ENCODE measurements at regions not wholly inside any gene's neighbourhood (a gene's known extent, or its start where the extent isn't known, plus 50 kb on each side); places are given as distances from the start of the nearest gene placed in this dataset.

DNA sequence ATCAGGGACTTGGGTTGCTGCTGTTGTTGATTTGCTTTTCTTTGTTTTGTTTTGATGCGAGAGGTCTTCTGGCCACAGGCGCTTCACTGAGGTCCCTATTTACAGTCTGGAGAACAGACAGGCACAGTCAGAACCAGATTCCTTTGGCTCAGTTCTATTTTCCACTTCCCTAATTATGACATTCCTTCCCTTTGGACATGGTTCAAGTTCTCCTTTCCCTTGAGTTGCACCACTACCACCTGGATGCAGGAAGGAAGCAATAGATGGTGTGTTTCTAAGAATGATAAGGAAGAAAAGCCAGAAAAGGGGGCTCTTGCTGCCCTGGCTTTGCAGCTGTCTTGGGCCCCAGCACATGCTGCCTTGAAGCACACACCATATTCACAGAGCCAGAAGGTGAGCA, 160.6 kb downstream of the MAF start:
- Mint-ChIP-seq H3K27me3 (peaks cover 6% of the 10 kb centered on the region), H3K36me3 (ENCODE audit: low read depth) (no peaks in the 10 kb centered on the region), H3K27ac (no peak overlapping the region), H3K9me3 (no peaks in the 10 kb centered on the region), H3K4me1 (ENCODE audit: low read depth) (no peaks in the 10 kb centered on the region), H3K4me3 (no peak overlapping the region)

DNA sequence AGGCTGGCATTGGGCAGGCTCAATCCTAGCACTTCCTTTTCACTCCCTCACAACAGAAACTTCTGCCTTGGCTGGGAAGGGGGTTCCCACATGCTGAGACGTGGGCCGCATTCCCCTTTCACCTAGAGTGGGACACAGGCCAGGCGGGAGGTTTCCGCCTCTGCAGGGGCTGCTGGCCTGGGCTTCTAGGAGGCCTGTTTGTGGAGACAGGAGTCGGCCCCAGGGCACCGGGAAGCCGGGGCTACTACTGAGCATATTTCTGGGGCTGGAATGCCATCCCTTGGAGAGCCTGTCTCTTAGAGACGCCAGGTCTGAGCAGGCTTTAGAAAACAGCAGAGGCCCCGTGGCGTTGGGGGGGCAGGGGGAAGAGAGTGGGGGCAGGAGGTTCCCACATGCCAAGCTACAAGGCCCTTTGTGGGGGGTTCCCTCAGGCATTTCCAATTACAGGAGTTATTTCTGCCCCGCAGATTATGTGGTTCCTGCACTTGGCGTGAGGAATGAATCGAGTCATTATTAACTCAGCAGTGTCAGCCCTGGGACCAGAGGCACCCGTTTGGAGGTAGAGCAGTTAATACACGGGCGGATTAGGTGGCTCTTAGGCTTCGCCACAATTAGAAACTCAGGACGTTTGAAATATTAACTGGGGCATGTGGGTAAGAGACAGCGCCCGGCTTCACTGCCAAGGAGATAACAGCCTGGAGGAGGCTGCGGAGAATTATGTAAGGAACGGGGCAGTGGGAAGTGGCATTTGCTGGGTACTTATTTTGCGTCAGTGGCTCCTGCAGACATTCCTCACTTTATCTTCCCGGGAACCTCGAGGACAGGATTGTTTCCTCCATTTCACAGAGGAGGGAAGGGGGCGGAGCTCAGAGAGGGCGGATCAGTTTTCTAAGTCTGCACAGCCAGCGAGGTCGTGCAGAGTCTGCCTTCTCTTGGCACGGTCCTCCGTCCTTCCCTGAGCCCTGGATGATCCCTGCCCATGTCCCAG, 162.5 kb downstream of the MAF start:
- Mint-ChIP-seq H3K27me3 (peaks cover 6% of the 10 kb centered on the region), H3K4me1 (ENCODE audit: low read depth) (no peaks in the 10 kb centered on the region), H3K27ac (no peak overlapping the region), H3K4me3 (no peak overlapping the region), H3K36me3 (ENCODE audit: low read depth) (no peaks in the 10 kb centered on the region), H3K9me3 (no peaks in the 10 kb centered on the region)

DNA sequence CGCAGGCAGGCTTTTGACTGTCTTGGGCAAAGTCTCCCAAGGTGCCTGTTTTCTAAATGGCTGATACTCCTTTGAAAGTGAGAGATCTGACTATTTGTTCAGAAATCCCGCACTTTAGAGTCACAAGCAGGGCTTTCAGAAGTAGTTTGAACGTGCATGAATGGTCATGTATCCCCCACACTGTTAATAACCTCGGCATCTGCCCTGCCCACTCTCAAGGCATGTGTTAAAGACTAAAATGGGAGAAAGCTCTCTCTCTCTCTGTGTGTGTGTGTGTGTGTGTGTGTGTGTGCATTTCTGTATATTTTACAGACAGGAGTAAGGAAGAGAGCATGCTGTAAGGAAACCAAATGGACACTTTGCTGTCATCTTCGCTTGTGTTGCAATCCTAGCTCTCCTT, 163.7 kb downstream of the MAF start:
- H3K4me3 Mint-ChIP-seq: no peak overlapping the region

DNA sequence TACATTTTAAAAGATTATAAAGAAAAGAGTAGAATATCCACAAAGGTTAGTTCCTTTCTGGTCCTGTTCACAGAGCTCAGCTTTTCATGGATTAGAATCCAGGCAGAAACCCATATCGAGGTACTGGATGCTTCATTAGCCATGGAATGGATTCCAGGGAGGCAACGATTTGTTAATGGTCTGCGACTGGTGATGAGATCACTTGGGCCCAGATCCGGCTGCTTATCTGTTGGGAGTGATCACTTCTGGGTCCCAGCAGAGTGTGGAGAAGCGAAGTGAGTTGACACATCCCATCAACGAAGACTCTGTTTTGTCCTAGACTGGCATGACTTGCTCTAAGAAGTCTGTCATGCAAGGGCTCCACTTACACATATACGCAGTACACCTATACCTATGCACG, 165.8 kb downstream of the MAF start:
- Mint-ChIP-seq H3K9me3 (no peaks in the 10 kb centered on the region), H3K36me3 (ENCODE audit: low read depth) (no peaks in the 10 kb centered on the region), H3K27me3 (peaks cover 3% of the 10 kb centered on the region), H3K4me3 (no peak overlapping the region), H3K27ac (no peak overlapping the region), H3K4me1 (ENCODE audit: low read depth) (no peaks in the 10 kb centered on the region)

More for the DNA sequence above, 163.7 kb downstream of the MAF start:
- Mint-ChIP-seq H3K27ac (no peak overlapping the region), H3K9me3 (no peaks in the 10 kb centered on the region), H3K36me3 (ENCODE audit: low read depth) (no peaks in the 10 kb centered on the region), H3K4me1 (ENCODE audit: low read depth) (no peaks in the 10 kb centered on the region), H3K27me3 (peaks cover 4% of the 10 kb centered on the region)

DNA sequence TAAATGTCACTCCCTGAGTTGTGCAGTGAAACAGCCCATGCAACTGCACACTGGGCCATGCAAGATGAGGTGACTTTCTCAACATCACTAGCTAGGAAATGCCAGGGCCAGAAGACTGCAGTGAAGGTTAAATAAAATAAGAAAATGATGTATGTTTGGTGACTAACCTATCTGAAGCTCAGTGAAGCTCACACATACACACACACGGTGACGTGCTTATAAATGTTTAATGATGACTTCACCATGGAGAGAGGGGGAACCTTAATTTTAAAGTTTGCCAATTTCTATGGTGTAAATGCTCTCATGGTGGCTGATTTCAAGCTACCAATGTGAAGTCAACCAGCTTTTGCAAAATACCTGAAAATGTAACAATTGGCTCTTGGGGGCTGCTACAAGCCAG, 166.4 kb downstream of the MAF start:
- no peaks in the 10 kb centered on the region for H3K4me1 Mint-ChIP-seq (ENCODE audit: low read depth)
- H3K36me3 Mint-ChIP-seq (ENCODE audit: low read depth): no peaks in the 10 kb centered on the region
- no peaks in the 10 kb centered on the region for H3K9me3 Mint-ChIP-seq
- H3K27me3 Mint-ChIP-seq: peaks cover 3% of the 10 kb centered on the region
- H3K27ac Mint-ChIP-seq: no peak overlapping the region
- no peak overlapping the region for H3K4me3 Mint-ChIP-seq

DNA sequence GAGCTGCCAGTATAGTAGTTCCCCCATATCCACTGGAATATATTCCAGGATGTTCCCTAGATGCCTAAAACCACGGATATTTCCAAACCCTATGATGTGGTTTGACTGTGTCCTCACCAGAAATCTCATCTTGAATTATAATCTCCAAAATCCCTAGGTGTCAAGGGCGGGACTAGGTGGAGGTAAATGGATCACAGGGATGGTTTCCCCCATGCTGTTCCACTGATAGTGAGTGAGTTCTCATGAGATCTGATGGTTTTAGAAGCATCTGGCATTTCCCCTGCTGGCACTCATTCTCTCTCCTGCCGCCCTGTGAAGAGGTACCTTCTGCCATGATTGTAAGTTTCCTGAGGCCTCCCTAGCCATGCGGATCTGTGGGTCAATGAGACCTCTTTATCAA, 168.6 kb downstream of the MAF start:
- no peak overlapping the region for H3K27ac Mint-ChIP-seq
- peaks cover 3% of the 10 kb centered on the region for H3K27me3 Mint-ChIP-seq
- no peaks in the 10 kb centered on the region for H3K9me3 Mint-ChIP-seq
- H3K4me1 Mint-ChIP-seq (ENCODE audit: low read depth): no peaks in the 10 kb centered on the region
- H3K36me3 Mint-ChIP-seq (ENCODE audit: low read depth): no peaks in the 10 kb centered on the region
- H3K4me3 Mint-ChIP-seq: no peak overlapping the region

DNA sequence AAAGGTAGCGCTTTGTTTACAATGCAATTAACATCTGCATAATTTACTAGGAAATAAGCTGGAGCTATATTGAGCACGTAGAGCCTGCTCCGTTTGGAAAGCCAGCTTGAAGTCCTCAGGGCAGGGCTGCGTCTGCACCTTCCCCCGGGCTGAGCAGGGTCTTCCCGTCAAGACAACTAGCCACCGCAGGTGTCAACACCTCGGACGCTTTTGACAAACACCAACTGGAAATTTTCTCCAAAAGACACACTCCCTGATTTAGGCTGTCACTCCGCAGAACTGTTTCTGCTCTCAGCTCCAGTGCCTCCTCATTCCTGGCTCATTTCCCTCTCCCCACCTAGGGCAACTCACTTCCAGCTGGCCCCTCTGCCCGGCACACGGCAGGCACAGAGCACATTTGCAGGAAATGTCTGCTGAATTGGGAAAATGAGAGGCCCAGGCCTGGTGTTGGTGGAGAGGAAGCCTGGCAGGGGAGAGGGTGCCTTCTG, 170.3 kb downstream of the MAF start:
- Mint-ChIP-seq H3K27ac (no peak overlapping the region), H3K36me3 (ENCODE audit: low read depth) (no peaks in the 10 kb centered on the region), H3K27me3 (peaks cover 3% of the 10 kb centered on the region), H3K4me3 (no peak overlapping the region), H3K9me3 (no peaks in the 10 kb centered on the region), H3K4me1 (ENCODE audit: low read depth) (no peaks in the 10 kb centered on the region)

DNA sequence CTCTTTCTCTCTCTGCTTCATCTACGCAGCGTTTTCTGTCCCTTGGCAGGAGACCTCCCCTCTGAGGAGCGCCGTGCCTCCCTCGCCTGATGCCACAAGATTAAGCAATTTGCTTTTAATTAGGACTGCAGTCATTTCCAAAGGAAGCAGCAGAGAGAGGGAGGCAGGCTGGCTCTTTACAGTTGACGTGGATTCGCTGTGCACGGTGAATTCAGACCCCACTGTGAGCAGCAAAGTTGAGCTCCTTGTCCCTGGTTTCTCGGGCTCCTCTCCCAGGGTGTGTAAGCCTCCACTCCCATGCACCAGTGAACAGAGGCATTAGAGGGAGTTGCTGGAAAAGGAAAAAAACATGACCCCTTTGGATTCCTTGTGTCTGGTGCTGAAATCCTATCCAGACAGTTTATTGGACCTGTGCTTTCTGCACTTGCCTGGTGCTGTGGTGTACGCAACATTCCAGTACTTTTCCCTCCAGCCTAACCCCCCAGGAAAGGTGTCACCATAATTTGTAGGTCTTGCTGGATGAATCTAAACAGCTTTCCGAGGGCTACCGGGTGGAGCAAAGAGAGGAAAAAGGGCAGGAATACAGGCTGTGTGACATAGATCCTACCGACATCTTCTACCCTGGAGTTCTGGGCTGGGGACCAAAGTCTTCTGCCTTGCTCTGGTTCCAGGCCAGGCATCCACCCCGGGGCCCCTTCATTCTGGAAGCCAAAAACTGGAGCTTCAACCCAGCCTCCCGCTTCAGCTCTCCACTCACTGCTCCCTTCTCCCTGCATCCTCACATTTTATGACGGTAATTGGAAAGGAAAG, 171.0 kb downstream of the MAF start:
- Mint-ChIP-seq H3K36me3 (ENCODE audit: low read depth) (no peaks in the 10 kb centered on the region), H3K4me3 (no peak overlapping the region), H3K4me1 (ENCODE audit: low read depth) (no peaks in the 10 kb centered on the region), H3K27me3 (peaks cover 3% of the 10 kb centered on the region), H3K9me3 (no peaks in the 10 kb centered on the region), H3K27ac (no peak overlapping the region)

DNA sequence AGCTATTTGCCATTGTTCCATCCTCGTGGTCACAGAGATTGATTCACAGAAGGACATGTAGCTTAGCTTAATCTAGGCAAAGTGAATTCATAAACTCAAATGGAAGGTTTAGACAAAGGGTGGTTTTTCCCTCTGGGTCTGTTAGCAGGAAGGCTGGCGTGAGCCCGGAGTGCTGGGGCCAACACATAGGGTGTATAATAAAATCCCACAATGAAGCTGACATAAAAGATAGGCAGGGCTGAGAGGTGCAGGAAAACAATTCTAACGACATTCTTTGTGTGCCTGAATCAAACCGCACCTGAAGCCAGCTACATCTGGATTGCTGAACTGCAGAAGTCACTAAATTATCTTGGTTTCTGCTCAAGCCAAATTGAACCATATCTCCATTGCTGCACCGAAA, 173.9 kb downstream of the MAF start:
- no peaks in the 10 kb centered on the region for H3K36me3 Mint-ChIP-seq (ENCODE audit: low read depth)
- H3K4me1 Mint-ChIP-seq (ENCODE audit: low read depth): no peaks in the 10 kb centered on the region
- no peak overlapping the region for H3K27ac Mint-ChIP-seq

DNA sequence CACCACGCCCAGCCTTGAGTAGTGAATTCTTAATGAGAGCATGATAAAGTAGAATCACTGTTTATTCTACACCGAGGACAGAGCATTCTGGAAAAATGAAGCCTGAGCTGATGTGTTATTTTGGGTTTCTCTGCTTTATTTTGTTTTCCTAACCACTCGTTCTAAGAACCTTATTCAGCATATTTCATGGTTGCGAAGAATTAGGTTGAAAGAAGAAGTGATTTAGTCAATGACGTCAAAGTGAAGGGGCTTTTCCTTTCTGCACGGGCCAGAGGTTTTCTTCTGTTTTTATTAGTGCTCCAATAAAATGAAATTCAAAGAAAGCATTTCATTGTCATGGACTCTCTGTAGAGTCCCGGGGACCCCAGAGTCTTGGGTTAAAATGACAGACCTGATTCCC, 178.5 kb downstream of the MAF start:
- Mint-ChIP-seq H3K4me3 (no peak overlapping the region), H3K4me1 (ENCODE audit: low read depth) (peaks cover 4% of the 10 kb centered on the region), H3K9me3 (no peaks in the 10 kb centered on the region), H3K27me3 (peaks cover 16% of the 10 kb centered on the region), H3K36me3 (ENCODE audit: low read depth) (no peaks in the 10 kb centered on the region), H3K27ac (no peak overlapping the region)

More for the DNA sequence above, 173.9 kb downstream of the MAF start:
- H3K4me3 Mint-ChIP-seq: no peak overlapping the region
- H3K27me3 Mint-ChIP-seq: peaks cover 3% of the 10 kb centered on the region
- H3K9me3 Mint-ChIP-seq: no peaks in the 10 kb centered on the region

DNA sequence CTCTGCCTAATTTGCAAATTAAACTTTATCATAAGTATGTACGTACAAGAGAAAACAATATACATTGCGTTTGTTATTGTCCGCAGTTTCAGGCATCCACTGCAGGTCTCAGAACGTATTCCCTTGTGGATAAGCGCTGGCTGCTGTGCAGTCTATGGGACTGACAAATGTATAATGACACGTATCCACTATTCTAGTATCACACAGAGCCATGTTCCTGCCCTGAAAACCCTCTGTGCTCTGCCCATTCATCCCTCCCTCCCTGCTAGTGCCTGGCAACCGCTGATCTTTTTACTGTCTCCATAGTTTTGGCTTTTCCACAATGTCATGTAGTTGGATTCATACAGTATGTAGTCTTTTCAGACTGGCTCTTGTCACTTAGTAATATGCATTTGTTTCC, 179.4 kb downstream of the MAF start:
- H3K36me3 Mint-ChIP-seq (ENCODE audit: low read depth): no peaks in the 10 kb centered on the region
- H3K4me3 Mint-ChIP-seq: no peak overlapping the region

DNA sequence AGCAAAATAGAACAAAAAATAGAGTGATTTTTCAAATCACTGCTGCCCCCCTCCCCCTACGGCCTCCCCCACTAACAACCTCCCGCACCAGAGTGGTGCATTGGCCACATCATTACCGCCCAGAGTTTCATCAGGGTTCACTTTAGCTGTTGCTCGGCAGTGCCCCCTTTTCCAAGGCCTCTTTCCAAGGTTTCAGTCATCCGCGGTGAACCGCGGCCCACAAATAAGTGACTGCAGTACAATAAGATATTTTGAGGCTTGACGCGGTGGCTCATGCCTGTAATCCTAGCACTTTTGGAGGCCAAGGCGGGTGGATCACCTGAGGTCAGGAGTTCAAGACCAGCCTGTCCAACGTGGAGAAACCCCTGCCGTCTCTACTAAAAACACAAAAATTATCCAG, 180.0 kb downstream of the MAF start:
- Mint-ChIP-seq H3K36me3 (ENCODE audit: low read depth) (no peaks in the 10 kb centered on the region), H3K27me3 (peaks cover 19% of the 10 kb centered on the region), H3K4me1 (ENCODE audit: low read depth) (peaks cover 18% of the 10 kb centered on the region)

More for the DNA sequence above, 179.4 kb downstream of the MAF start:
- H3K4me1 Mint-ChIP-seq (ENCODE audit: low read depth): peaks cover 13% of the 10 kb centered on the region
- H3K27ac Mint-ChIP-seq: no peak overlapping the region
- H3K9me3 Mint-ChIP-seq: no peaks in the 10 kb centered on the region
- H3K27me3 Mint-ChIP-seq: peaks cover 19% of the 10 kb centered on the region

DNA sequence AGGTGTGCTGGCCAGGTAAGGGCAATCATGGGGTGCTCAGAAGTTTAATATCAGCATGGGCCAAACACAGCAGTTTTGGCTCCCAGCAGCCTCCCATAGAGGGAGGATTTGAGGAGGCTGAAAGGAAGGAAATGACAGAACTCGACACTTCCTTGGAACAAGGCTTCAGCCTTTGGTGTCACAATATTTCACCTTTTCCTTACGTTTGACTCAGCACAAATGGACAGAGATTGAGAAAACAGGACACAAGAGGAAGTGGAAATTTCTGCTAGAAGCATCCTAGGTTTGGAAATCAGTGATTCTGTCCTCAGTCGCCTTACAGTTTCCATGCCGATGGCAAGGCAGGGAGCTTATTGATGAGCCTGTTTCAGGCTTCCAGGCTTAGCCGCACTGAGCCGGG, 181.4 kb downstream of the MAF start:
- no peaks in the 10 kb centered on the region for H3K36me3 Mint-ChIP-seq (ENCODE audit: low read depth)
- H3K27me3 Mint-ChIP-seq: peaks cover 19% of the 10 kb centered on the region
- H3K4me1 Mint-ChIP-seq (ENCODE audit: low read depth): peaks cover 18% of the 10 kb centered on the region
- H3K4me3 Mint-ChIP-seq: no peak overlapping the region
- H3K9me3 Mint-ChIP-seq: no peaks in the 10 kb centered on the region
- H3K27ac Mint-ChIP-seq: no peak overlapping the region

More for the DNA sequence above, 180.0 kb downstream of the MAF start:
- Mint-ChIP-seq H3K4me3 (no peak overlapping the region), H3K9me3 (no peaks in the 10 kb centered on the region), H3K27ac (no peak overlapping the region)

DNA sequence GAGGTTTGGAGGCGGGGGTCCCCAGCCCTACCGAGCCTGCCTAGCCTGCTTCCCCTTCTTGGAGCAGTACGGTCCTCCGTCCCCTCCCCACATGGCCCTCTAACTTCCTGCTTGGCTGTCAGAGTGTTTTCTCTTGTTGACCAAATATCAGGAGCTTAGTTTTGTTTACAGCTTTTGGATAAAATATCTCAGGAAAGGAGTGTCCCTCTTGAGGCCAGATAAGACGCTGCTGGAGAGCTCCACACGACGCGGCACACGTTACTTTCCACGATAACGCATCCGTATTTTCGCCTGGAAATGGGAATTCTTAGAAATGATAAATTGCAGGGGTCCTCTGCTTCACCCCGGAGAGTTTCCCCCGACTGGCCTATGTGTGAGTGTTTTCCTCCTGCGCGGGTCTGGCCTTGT, 182.9 kb downstream of the MAF start:
- Mint-ChIP-seq H3K36me3 (ENCODE audit: low read depth) (no peaks in the 10 kb centered on the region), H3K27ac (no peak overlapping the region), H3K4me1 (ENCODE audit: low read depth) (peaks cover 18% of the 10 kb centered on the region), H3K27me3 (peaks cover 19% of the 10 kb centered on the region), H3K9me3 (no peaks in the 10 kb centered on the region), H3K4me3 (no peak overlapping the region)

DNA sequence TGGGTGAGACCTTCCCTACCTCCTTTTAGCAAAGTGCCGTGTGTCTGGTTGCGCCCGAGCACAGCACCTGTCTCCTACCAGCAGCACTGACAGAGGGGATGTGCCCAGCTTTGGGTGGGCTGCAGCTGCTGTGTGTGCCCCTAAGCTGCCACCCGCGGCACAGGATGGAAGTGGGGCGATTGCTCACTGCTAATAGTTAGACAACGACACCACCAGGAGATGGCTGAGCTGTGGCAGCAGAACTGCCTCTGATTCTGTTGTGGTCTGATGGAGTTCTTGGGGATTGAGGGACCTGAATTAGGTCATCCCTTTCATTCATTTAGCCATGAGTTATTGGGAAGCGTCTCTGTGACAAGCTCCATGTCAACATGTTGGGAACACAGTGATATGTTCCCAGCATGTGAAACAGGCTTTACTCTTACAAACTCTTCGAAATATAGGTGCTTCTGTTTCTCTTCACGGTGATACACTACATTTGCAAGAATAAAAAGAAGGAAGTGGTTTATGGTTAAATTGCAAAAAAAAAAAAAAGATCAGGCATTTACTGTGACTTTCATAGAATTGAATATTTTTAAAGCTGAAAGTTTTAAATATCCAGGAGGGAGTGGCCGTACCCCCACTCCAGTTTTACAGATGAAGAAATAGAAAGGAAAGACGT, 184.4 kb downstream of the MAF start:
- Mint-ChIP-seq H3K27me3 (peaks cover 19% of the 10 kb centered on the region), H3K27ac (no peak overlapping the region), H3K9me3 (no peaks in the 10 kb centered on the region), H3K4me1 (ENCODE audit: low read depth) (peaks cover 18% of the 10 kb centered on the region), H3K4me3 (no peak overlapping the region), H3K36me3 (ENCODE audit: low read depth) (no peaks in the 10 kb centered on the region)

Data from stimulated activated naive CD8-positive, alpha-beta T cell treated with anti-CD3 and anti-CD28 coated beads, Interleukin-15, Interleukin-2, amounts not matched to agents 100 ng/mL and 50 ng/mL, for 24 hours (primary cell).